SK-N-SH (cell line): ENCODE measurements at regions not wholly inside any gene's neighbourhood (a gene's known extent, or its start where the extent isn't known, plus 50 kb on each side); places are given as distances from the start of the nearest gene placed in this dataset.

ENCODE experiments used
- CTCF ChIA-PET: fragments of 300-600, 350-600 bp; formaldehyde crosslinking; extraction: SDS; loops from one replicate; lab custom pipeline; 2021; lab: Yijun Ruan, JAX
- POLR2A ChIA-PET: fragments of 350-600 bp; sonication (Branson Sonifier 250); formaldehyde crosslinking; extraction: SDS; loops from one replicate; lab custom pipeline; 2020; ENCODE audit warnings: antibody characterized with exemption, inconsistent platforms; lab: Yijun Ruan, JAX
- DNase-seq: peaks from one replicate; pipeline ENCODE4 v3.0.0; 2012
- H2AFZ ChIP-seq: fragments of 200-600 bp; sonication (generic); 2 replicates; pipeline ENCODE4 v1.8.1; 2016; ENCODE audit warnings: antibody characterized with exemption, mild to moderate bottlenecking, low read depth
- H3F3A ChIP-seq: fragments of 200-600 bp; sonication (generic); replicated peaks from 2 replicates; pipeline ENCODE3; 2016; ENCODE audit warnings: antibody characterized with exemption, mild to moderate bottlenecking; ENCODE audit not compliant: insufficient read depth
- H3K27ac ChIP-seq, 2 experiments: fragments of 200-500 bp in 1 of 2; fragments of 200-600 bp in 1 of 2; sonication (Bioruptor generic) in 1 of 2; sonication (generic), shearing (Covaris generic) in 1 of 2; 2 replicates each; pipeline versions ENCODE4 v1.5.1 to v1.6.1; 2014 to 2016; ENCODE audit warnings: low read depth in 2 of 2, inconsistent platforms in 1 of 2, low read length in 1 of 2, mild to moderate bottlenecking in 1 of 2, mixed read lengths in 1 of 2
- H3K27me3 ChIP-seq: fragments of 200-600 bp; sonication (generic), shearing (Covaris generic); 2 replicates; pipeline ENCODE4 v1.6.1; 2016; ENCODE audit warnings: mixed run types; ENCODE audit not compliant: insufficient read depth
- H3K36me3 ChIP-seq, 2 experiments: fragments of 200-500 bp in 1 of 2; fragments of 200-600 bp in 1 of 2; sonication (Bioruptor generic) in 1 of 2; sonication (generic) in 1 of 2; replicated peaks in 1 of 2; 2 replicates each; pipeline versions ENCODE3 to v1.5.1; 2014 to 2016; ENCODE audit warnings: low read length in 1 of 2, mild to moderate bottlenecking in 1 of 2; ENCODE audit not compliant: insufficient read depth in 2 of 2, control insufficient read depth in 1 of 2
- H3K4me1 ChIP-seq, 2 experiments: fragments of 200-500 bp in 1 of 2; fragments of 200-600 bp in 1 of 2; sonication (Bioruptor generic) in 1 of 2; sonication (generic), shearing (Covaris generic) in 1 of 2; 2 replicates each; pipeline versions ENCODE4 v1.5.1 to v1.6.1; 2014 to 2016; ENCODE audit warnings: low read depth in 1 of 2, low read length in 1 of 2, mixed run types in 1 of 2; ENCODE audit not compliant: insufficient read depth in 2 of 2, control insufficient read depth in 1 of 2
- H3K4me2 ChIP-seq: fragments of 200-600 bp; sonication (generic), shearing (Covaris generic); 2 replicates; pipeline ENCODE4 v1.6.1; 2017; ENCODE audit warnings: mixed run types
- H3K4me3 ChIP-seq, 2 experiments: fragments of 200-500 bp in 1 of 2; fragments of 200-600 bp in 1 of 2; sonication (Bioruptor generic) in 1 of 2; sonication (generic), shearing (Covaris generic) in 1 of 2; 2 replicates each; pipeline versions ENCODE4 v1.5.1 to v1.8.1; 2014 to 2016; ENCODE audit warnings: low read depth in 2 of 2, inconsistent platforms in 1 of 2, low read length in 1 of 2, mild to moderate bottlenecking in 1 of 2, mixed read lengths in 1 of 2, moderate library complexity in 1 of 2
- H3K79me2 ChIP-seq: fragments of 200-600 bp; sonication (generic); 2 replicates; pipeline ENCODE4 v1.8.1; 2017; ENCODE audit warnings: mild to moderate bottlenecking; ENCODE audit not compliant: insufficient read depth
- H3K9ac ChIP-seq: fragments of 200-600 bp; sonication (generic); 2 replicates; pipeline ENCODE4 v1.6.1; 2017; ENCODE audit warnings: mixed run types
- H3K9me2 ChIP-seq: fragments of 200-600 bp; sonication (generic); 2 replicates; pipeline ENCODE4 v1.6.1; 2017; ENCODE audit warnings: mixed run types
- H3K9me3 ChIP-seq: fragments of 200-600 bp; sonication (generic); 2 replicates; pipeline ENCODE4 v1.6.1; 2017; ENCODE audit warnings: mixed run types, mild to moderate bottlenecking, moderate library complexity
- H4K20me1 ChIP-seq: fragments of 200-600 bp; sonication (generic); 2 replicates; pipeline ENCODE4 v1.6.1; 2017; ENCODE audit warnings: mild to moderate bottlenecking, mixed run types; ENCODE audit not compliant: insufficient read depth
- CHD2 ChIP-seq: fragments of 150-350 bp; IDR thresholded peaks from 2 replicates; pipeline ENCODE4 v1.6.1; 2018; ENCODE audit warnings: low read length; ENCODE audit not compliant: partially characterized antibody
- ELF1 ChIP-seq: IDR thresholded peaks from 2 replicates; pipeline ENCODE4 v1.4.0; 2012
- JUND ChIP-seq: IDR thresholded peaks from 2 replicates; pipeline ENCODE4 v1.4.0; 2012
- NFIC ChIP-seq: IDR thresholded peaks from 2 replicates; pipeline ENCODE4 v1.4.0; 2012; ENCODE audit warnings: borderline replicate concordance
- RFX5 ChIP-seq: IDR thresholded peaks from 2 replicates; pipeline ENCODE4 v1.6.1; 2012; ENCODE audit warnings: mild to moderate bottlenecking, improper control_type of control experiment, low read length
- RXRA ChIP-seq: IDR thresholded peaks from 2 replicates; pipeline ENCODE4 v1.4.0; 2012; ENCODE audit warnings: low read depth, mild to moderate bottlenecking, borderline replicate concordance
- SIN3A ChIP-seq: IDR thresholded peaks from 2 replicates; pipeline ENCODE4 v1.6.1; 2012; ENCODE audit warnings: low read depth, mild to moderate bottlenecking, low read length, moderate library complexity, borderline replicate concordance
- SMC3 ChIP-seq: IDR thresholded peaks from 2 replicates; pipeline ENCODE4 v1.6.1; 2012; ENCODE audit warnings: low read depth, low read length, improper control_type of control experiment
- TEAD4 ChIP-seq: IDR thresholded peaks from 2 replicates; pipeline ENCODE4 v1.4.0; 2012; ENCODE audit warnings: mild to moderate bottlenecking, borderline replicate concordance; ENCODE audit not compliant: insufficient read depth
- WGBS: methylation state at CpG from one replicate; pipeline ENCODE4 v1.1.6; 2017; ENCODE audit warnings: low lambda C conversion rate; 5-methylcytosine and 5-hydroxymethylcytosine counted together
- TF ChIP-seq, protein P1 (sequence below): IDR thresholded peaks from 2 replicates; pipeline ENCODE4 v1.4.0; 2012; ENCODE audit warnings: low read depth, borderline replicate concordance
- TF ChIP-seq, protein P2 (sequence below): fragments of 200-600 bp; sonication (generic); IDR thresholded peaks from 2 replicates; pipeline ENCODE4 v1.6.1; 2017; ENCODE audit warnings: antibody characterized with exemption, mild to moderate bottlenecking, moderate library complexity
- TF ChIP-seq, protein P3 (sequence below): IDR thresholded peaks from 2 replicates; pipeline ENCODE4; 2012

DNA sequence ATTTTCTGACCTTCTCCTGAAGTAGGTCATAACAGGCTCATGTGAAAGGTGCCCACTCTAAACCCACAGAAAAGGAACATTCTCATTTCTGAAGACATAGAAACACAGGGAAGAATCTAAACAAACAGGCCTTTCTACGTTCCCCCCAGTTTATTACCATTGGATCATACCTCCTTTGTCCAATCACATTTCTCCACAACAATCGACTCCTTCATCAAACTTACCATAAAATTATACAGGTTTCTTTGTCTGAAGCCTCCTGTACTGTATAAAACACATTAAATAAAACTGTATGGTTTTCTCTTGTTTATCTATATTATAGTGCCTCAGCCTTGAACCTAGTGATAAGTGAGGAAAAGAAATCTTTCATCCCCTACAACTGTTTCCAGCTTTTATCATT, 340.7 kb downstream of the ENC1 start:
- H4K20me1 ChIP-seq = no peaks in the 10 kb centered on the region
- H3K9me2 ChIP-seq = no peaks in the 10 kb centered on the region
- DNase-seq = no peak
- no peak overlapping the region for H3K4me2 ChIP-seq
- ChIA-PET CTCF (no interaction called here), POLR2A (no interaction called here)
- no peak overlapping the region for H3K27ac ChIP-seq
- WGBS = 75% methylated on average over 2 of the region's 2 CpGs
- no peaks in the 10 kb centered on the region for H3F3A ChIP-seq
- H3K4me1 ChIP-seq = peaks cover 0 to 11% of the 10 kb centered on the region in 2 experiments; a peak in 2 of 4 replicates
- no peak overlapping the region for H3K9ac ChIP-seq
- H3K27me3 ChIP-seq = no peaks in the 10 kb centered on the region
- no peaks in the 10 kb centered on the region for H3K79me2 ChIP-seq
- H3K36me3 ChIP-seq = no peaks in the 10 kb centered on the region
- no peak overlapping the region for H3K4me3 ChIP-seq
- no peaks in the 10 kb centered on the region for H3K9me3 ChIP-seq
- TF ChIP-seq, protein P1, sequence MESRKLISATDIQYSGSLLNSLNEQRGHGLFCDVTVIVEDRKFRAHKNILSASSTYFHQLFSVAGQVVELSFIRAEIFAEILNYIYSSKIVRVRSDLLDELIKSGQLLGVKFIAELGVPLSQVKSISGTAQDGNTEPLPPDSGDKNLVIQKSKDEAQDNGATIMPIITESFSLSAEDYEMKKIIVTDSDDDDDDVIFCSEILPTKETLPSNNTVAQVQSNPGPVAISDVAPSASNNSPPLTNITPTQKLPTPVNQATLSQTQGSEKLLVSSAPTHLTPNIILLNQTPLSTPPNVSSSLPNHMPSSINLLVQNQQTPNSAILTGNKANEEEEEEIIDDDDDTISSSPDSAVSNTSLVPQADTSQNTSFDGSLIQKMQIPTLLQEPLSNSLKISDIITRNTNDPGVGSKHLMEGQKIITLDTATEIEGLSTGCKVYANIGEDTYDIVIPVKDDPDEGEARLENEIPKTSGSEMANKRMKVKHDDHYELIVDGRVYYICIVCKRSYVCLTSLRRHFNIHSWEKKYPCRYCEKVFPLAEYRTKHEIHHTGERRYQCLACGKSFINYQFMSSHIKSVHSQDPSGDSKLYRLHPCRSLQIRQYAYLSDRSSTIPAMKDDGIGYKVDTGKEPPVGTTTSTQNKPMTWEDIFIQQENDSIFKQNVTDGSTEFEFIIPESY = no peak
- TF ChIP-seq TEAD4 = no peak
- no peak for TF ChIP-seq SIN3A
- TF ChIP-seq RXRA = no peak
- TF ChIP-seq RFX5 = no peak
- no peak for TF ChIP-seq CHD2
- TF ChIP-seq SMC3 = no peak
- H2AFZ ChIP-seq = no peak overlapping the region

DNA sequence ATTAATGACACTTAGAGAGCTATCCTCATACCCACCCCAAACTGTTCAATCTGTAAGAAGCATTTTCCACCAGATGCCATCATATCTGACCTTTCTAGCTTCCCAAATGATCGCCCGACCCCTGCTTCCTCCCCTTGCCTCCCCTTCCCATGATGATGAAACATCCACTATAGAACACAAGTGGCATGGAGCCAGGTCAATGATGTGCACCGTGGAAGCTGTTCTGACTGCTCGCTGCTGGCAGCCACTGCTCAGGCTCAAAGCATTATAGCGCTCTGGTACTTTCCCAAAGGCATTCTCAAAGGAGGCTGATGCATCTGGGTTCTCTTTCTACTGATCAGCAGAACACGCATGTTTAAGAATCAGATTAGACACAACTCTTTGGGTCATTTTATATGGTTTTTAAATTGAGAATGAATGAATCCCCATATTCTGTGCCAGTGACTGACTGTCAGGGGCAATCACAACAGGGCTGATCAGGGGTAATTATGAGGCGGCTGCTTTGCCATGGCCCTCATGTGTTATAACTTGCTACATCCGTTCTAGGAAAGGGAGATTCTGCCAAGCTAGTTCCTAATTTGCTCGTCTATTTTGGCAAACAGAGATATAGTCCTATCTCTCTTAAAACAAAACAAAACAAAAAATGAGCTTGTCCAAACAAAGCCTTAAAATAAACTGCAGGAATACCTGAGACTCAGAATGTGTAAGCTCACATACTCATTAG, 343.7 kb downstream of the ENC1 start:
- H3K9me2 ChIP-seq = no peaks in the 10 kb centered on the region
- H3K27ac ChIP-seq = no peak overlapping the region; a peak in 1 of 4 replicates
- DNase-seq = peak; percentile 12
- H4K20me1 ChIP-seq = no peaks in the 10 kb centered on the region
- WGBS = 57% methylated on average over 9 of the region's 9 CpGs
- ChIA-PET POLR2A (no interaction called here), CTCF (interaction anchor here (0.9 to 1.8 kb wide), 3 partner anchors 26 to 343 kb away, joined by 3 to 5 read pairs (median 4); partner anchors contain the start of gene ENC1)
- no peak overlapping the region for H3K4me3 ChIP-seq
- H2AFZ ChIP-seq = no peak overlapping the region
- no peaks in the 10 kb centered on the region for H3K27me3 ChIP-seq
- TF ChIP-seq SIN3A (no peak), ELF1 (no peak), TEAD4 (no peak), JUND (no peak), NFIC (peak; percentile 20; the same call in 1 of the 2 replicates), RFX5 (no peak)
- TF ChIP-seq, protein P2, sequence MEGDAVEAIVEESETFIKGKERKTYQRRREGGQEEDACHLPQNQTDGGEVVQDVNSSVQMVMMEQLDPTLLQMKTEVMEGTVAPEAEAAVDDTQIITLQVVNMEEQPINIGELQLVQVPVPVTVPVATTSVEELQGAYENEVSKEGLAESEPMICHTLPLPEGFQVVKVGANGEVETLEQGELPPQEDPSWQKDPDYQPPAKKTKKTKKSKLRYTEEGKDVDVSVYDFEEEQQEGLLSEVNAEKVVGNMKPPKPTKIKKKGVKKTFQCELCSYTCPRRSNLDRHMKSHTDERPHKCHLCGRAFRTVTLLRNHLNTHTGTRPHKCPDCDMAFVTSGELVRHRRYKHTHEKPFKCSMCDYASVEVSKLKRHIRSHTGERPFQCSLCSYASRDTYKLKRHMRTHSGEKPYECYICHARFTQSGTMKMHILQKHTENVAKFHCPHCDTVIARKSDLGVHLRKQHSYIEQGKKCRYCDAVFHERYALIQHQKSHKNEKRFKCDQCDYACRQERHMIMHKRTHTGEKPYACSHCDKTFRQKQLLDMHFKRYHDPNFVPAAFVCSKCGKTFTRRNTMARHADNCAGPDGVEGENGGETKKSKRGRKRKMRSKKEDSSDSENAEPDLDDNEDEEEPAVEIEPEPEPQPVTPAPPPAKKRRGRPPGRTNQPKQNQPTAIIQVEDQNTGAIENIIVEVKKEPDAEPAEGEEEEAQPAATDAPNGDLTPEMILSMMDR = no peak
- TF ChIP-seq, protein P3, sequence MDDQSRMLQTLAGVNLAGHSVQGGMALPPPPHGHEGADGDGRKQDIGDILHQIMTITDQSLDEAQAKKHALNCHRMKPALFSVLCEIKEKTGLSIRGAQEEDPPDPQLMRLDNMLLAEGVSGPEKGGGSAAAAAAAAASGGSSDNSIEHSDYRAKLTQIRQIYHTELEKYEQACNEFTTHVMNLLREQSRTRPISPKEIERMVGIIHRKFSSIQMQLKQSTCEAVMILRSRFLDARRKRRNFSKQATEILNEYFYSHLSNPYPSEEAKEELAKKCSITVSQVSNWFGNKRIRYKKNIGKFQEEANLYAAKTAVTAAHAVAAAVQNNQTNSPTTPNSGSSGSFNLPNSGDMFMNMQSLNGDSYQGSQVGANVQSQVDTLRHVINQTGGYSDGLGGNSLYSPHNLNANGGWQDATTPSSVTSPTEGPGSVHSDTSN = no peak
- H3K9ac ChIP-seq = no peak overlapping the region
- no peak overlapping the region for H3K4me2 ChIP-seq
- H3K4me1 ChIP-seq = peaks cover 0 to 11% of the 10 kb centered on the region in 2 experiments; a peak in 2 of 4 replicates
- H3K79me2 ChIP-seq = no peaks in the 10 kb centered on the region
- H3F3A ChIP-seq = no peaks in the 10 kb centered on the region
- no peaks in the 10 kb centered on the region for H3K9me3 ChIP-seq
- H3K36me3 ChIP-seq = no peaks in the 10 kb centered on the region
